GM23248 (cell line): ENCODE measurements at regions not wholly inside any gene's neighbourhood (a gene's known extent, or its start where the extent isn't known, plus 50 kb on each side); places are given as distances from the start of the nearest gene placed in this dataset.
"Not testable (repeated sequence)": the region's sequence is repeated elsewhere in the genome, so short reads cannot be mapped to it uniquely, and the experiment has no call there.

Experiments used
- DNase-seq: peaks from one replicate; pipeline ENCODE4 v3.0.0-alpha.2; 2015
- H2AFZ ChIP-seq: fragments of 200-600 bp; sonication (generic); 2 replicates; pipeline ENCODE4 v1.6.1; 2016; ENCODE audit warnings: antibody characterized with exemption
- H3F3A ChIP-seq: fragments of 200-600 bp; sonication (generic); 2 replicates; pipeline ENCODE4 v1.6.1; 2016; ENCODE audit warnings: mild to moderate bottlenecking, antibody characterized with exemption, mixed run types; ENCODE audit not compliant: insufficient read depth
- H3K27ac ChIP-seq: fragments of 200-600 bp; sonication (generic); 2 replicates; pipeline ENCODE4 v1.5.1; 2016; ENCODE audit warnings: mild to moderate bottlenecking
- H3K27me3 ChIP-seq: fragments of 200-600 bp; sonication (generic); replicated peaks from 2 replicates; pipeline ENCODE4 v1.6.1; 2016; ENCODE audit warnings: mild to moderate bottlenecking; ENCODE audit not compliant: insufficient read depth
- H3K36me3 ChIP-seq: fragments of 200-600 bp; sonication (generic); 2 replicates; pipeline ENCODE4 v1.6.1; 2016; ENCODE audit warnings: low read depth, mild to moderate bottlenecking
- H3K4me1 ChIP-seq: fragments of 200-600 bp; sonication (generic); 2 replicates; pipeline ENCODE4 v1.6.1; 2016; ENCODE audit warnings: mild to moderate bottlenecking; ENCODE audit not compliant: insufficient read depth
- H3K4me2 ChIP-seq: fragments of 200-600 bp; sonication (generic); one replicate; pipeline ENCODE4 v1.6.1; 2016; ENCODE audit warnings: mild to moderate bottlenecking; ENCODE audit not compliant: unreplicated experiment
- H3K4me3 ChIP-seq: fragments of 200-600 bp; sonication (generic); 2 replicates; pipeline ENCODE4 v1.5.1; 2016; ENCODE audit warnings: mild to moderate bottlenecking
- H3K79me2 ChIP-seq: fragments of 200-600 bp; sonication (generic); 2 replicates; pipeline ENCODE4 v1.6.1; 2016; ENCODE audit warnings: mild to moderate bottlenecking; ENCODE audit not compliant: insufficient read depth
- H3K9ac ChIP-seq: fragments of 200-600 bp; sonication (generic); 2 replicates; pipeline ENCODE4 v1.6.1; 2016; ENCODE audit warnings: mild to moderate bottlenecking
- H3K9me2 ChIP-seq: fragments of 200-600 bp; sonication (generic); 2 replicates; pipeline ENCODE4 v1.6.1; 2016; ENCODE audit warnings: mixed run types, mild to moderate bottlenecking, moderate library complexity; ENCODE audit not compliant: insufficient read depth
- H3K9me3 ChIP-seq: fragments of 200-600 bp; sonication (generic); one replicate; pipeline ENCODE4 v1.6.1; 2017; ENCODE audit warnings: low read depth
- H4K20me1 ChIP-seq: fragments of 200-600 bp; sonication (generic); 2 replicates; pipeline ENCODE4 v1.6.0; 2016; ENCODE audit not compliant: insufficient read depth
- EZH2 ChIP-seq: fragments of 200-600 bp; sonication (generic); IDR thresholded peaks from 2 replicates; pipeline ENCODE4 v1.6.1; 2018; ENCODE audit warnings: antibody characterized with exemption, mild to moderate bottlenecking; ENCODE audit not compliant: insufficient read depth, poor library complexity, severe bottlenecking
- EZH2phosphoT487 ChIP-seq: fragments of 200-600 bp; sonication (generic); IDR thresholded peaks from 2 replicates; pipeline ENCODE4 v1.6.1; 2018; ENCODE audit warnings: antibody characterized with exemption, moderate library complexity, mild to moderate bottlenecking, low read depth; ENCODE audit not compliant: insufficient read depth
- WGBS, 2 experiments: methylation state at CpG; one replicate each; pipeline ENCODE4 v1.1.6; 2015 to 2017; ENCODE audit warnings: low lambda C conversion rate in 2 of 2, low coverage in 1 of 2; ENCODE audit errors: missing lambda C conversion rate in 2 of 2; 5-methylcytosine and 5-hydroxymethylcytosine counted together
- in situ Hi-C: fragments of 300-500 bp; cut with MboI; formaldehyde crosslinking; loops from 2 replicates; pipeline ENCODE4 v1.15.0; 2020

DNA sequence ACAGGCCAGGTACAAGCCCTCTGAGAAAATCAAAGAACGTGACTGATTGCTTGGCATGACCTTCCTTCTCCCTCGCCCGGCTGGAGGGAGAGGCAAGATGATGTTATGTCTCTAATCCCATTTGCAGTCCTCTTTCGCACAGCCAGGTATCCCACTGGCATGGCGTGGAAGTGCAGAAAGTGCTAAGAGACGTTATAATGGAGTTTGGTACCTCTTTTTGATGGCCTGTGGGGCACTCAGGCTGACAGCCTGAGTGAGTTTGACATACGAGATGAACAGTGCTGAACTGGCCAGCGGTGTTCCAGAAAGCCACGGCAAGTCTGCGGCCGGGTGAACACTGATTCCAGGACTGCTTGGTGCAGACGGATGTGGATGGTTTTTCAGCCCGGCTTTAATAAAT lies 241.6 kb downstream of the RAB11FIP2 start:
- H3K9me3 ChIP-seq = no peaks in the 10 kb centered on the region
- H3K9ac ChIP-seq = no peak overlapping the region
- in situ Hi-C loops = no loop called here
- H3K4me1 ChIP-seq = no peaks in the 10 kb centered on the region
- no peaks in the 10 kb centered on the region for H3K36me3 ChIP-seq
- no peaks in the 10 kb centered on the region for H3K79me2 ChIP-seq
- no peaks in the 10 kb centered on the region for H3K9me2 ChIP-seq
- H3K4me3 ChIP-seq = no peak overlapping the region
- no peak overlapping the region for H2AFZ ChIP-seq
- DNase-seq = no peak
- 59 to 64% methylated on average over 13 of the region's 13 CpGs for whole genome bisulfite sequencing, 2 experiments
- no peak overlapping the region for H3K4me2 ChIP-seq
- no peaks in the 10 kb centered on the region for H3K27me3 ChIP-seq
- H3F3A ChIP-seq = no peaks in the 10 kb centered on the region
- H3K27ac ChIP-seq = no peak overlapping the region
- no peaks in the 10 kb centered on the region for H4K20me1 ChIP-seq
- TF ChIP-seq EZH2phosphoT487 (no peak), EZH2 (no peak)

DNA sequence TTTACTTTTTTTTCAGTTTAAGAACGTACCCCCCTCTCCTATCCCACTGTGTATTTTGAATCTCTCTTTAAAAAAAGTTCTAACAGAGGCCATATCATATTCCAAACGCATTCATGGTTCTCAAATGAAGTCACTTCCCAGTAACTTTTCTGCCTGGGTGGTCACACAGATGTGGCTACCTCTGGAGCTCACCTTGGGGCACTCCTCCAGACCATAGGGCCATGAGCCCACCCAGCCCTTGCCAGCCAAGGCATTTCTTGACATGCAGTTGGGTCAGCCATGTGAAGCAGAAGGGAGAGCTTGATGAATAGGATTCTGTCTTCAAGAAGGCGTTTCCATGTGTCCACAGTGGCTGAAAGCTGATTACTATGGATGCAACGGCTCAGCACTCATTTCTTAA lies 239.3 kb downstream of the RAB11FIP2 start:
- no peak for DNase-seq
- Histone ChIP-seq H3K4me1 (no peaks in the 10 kb centered on the region), H2AFZ (no peak overlapping the region), H3F3A (no peaks in the 10 kb centered on the region), H3K27ac (no peak overlapping the region), H3K9ac (no peak overlapping the region), H3K9me3 (no peaks in the 10 kb centered on the region), H3K36me3 (no peaks in the 10 kb centered on the region), H3K79me2 (no peaks in the 10 kb centered on the region), H3K4me2 (no peak overlapping the region), H3K27me3 (no peaks in the 10 kb centered on the region), H3K4me3 (no peak overlapping the region), H4K20me1 (no peaks in the 10 kb centered on the region), H3K9me2 (no peaks in the 10 kb centered on the region)
- in situ Hi-C loops = no loop called here
- TF ChIP-seq EZH2phosphoT487 (no peak), EZH2 (no peak)
- 27 to 34% methylated on average over 4 of the region's 4 CpGs for WGBS, 2 experiments

GRCh38 chr10:117815816-117816215 lies 230.9 kb downstream of the RAB11FIP2 start:
- H3K4me3 ChIP-seq, H4K20me1 ChIP-seq, in situ Hi-C loops, H3K27me3 ChIP-seq, H3K9me3 ChIP-seq, H3K27ac ChIP-seq, H3F3A ChIP-seq, H2AFZ ChIP-seq, H3K9me2 ChIP-seq, H3K79me2 ChIP-seq, H3K9ac ChIP-seq, H3K4me1 ChIP-seq, DNase-seq, H3K4me2 ChIP-seq, H3K36me3 ChIP-seq: not testable (repeated sequence)
- WGBS, 2 experiments = 43 to 67% methylated on average over 2 of the region's 2 CpGs

DNA sequence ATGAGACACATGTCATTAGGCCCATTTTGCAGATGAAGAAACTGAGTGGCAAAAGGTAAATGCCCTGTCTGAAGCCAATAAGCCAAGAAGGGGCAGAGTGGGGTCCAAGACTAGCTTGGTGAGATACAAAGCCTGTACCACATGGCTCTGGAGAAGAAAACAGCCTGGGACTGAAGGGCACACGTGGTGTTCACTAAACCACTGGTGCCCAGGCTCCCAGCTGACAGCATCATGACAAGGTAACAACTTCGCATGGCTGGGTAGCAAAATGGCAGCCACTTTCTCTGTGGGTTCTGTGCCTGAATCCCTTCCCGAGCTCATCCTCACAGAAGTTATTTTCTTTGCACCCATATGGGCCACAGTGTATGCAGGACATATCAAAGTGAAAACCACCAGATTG lies 229.6 kb downstream of the RAB11FIP2 start:
- 55 to 59% methylated on average over 3 of the region's 3 CpGs for WGBS, 2 experiments
- no peak for TF ChIP-seq EZH2
- no peak for TF ChIP-seq EZH2phosphoT487

DNA sequence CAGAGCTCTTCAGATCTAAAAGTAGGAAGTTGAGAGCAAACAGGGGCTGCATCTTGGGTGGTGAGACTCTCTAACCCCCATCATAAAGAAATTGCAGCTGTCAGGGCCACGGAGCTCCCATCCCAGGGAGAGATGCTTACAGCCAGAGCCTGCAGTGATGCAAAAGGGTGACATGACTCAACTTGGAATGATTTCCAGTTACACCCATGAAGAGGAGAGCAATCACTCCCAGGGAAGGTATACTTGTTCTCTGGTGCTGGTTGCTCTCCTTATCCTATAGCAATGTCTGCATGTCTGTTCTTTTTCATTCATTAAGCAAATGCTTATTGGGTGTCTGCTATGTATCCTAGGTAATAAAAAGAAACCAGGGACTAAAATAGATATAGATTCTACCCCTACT lies 228.0 kb downstream of the RAB11FIP2 start:
- Histone ChIP-seq H3K36me3 (no peaks in the 10 kb centered on the region), H3K4me3 (no peak overlapping the region), H3K9ac (no peak overlapping the region), H4K20me1 (no peaks in the 10 kb centered on the region), H3K4me2 (no peak overlapping the region), H3K79me2 (no peaks in the 10 kb centered on the region), H3K9me3 (no peaks in the 10 kb centered on the region), H3K27ac (no peak overlapping the region), H3K4me1 (no peaks in the 10 kb centered on the region), H3F3A (no peaks in the 10 kb centered on the region), H3K27me3 (no peaks in the 10 kb centered on the region), H2AFZ (no peak overlapping the region), H3K9me2 (no peaks in the 10 kb centered on the region)
- DNase-seq = peak; percentile 59
- TF ChIP-seq EZH2phosphoT487 = no peak
- TF ChIP-seq EZH2 = no peak
- in situ Hi-C loops = no loop called here
- WGBS, 2 experiments = 0 to 4% methylated on average over 1 of the region's 1 CpG

More for the DNA sequence above, 229.6 kb downstream of the RAB11FIP2 start:
- Histone ChIP-seq H4K20me1 (no peaks in the 10 kb centered on the region), H3K9ac (no peak overlapping the region), H3K27me3 (no peaks in the 10 kb centered on the region), H3K36me3 (no peaks in the 10 kb centered on the region), H3K79me2 (no peaks in the 10 kb centered on the region), H3K4me2 (no peak overlapping the region), H3K9me3 (no peaks in the 10 kb centered on the region), H3F3A (no peaks in the 10 kb centered on the region), H3K4me1 (no peaks in the 10 kb centered on the region), H3K4me3 (no peak overlapping the region), H3K9me2 (no peaks in the 10 kb centered on the region), H3K27ac (no peak overlapping the region), H2AFZ (no peak overlapping the region)
- no peak for DNase-seq
- in situ Hi-C loops = no loop called here
